Pancreas (tissue), 10 donors: ENCODE measurements at regions not wholly inside any gene's neighbourhood (a gene's known extent, or its start where the extent isn't known, plus 50 kb on each side); places are given as distances from the start of the nearest gene placed in this dataset.

Experiments used
- ATAC-seq, 4 donors: fragments of 200-7000 bp; cut with Tn5 transposase; one replicate each; pipeline versions ENCODE4 v1.8.0 to v1.9.1; 2020; ENCODE audit warnings: mild to moderate bottlenecking in 4 of 4, moderate library complexity in 4 of 4
- DNase-seq, 6 donors: peaks; one replicate each; pipeline ENCODE4 v3.0.0-alpha.2; 2020
- FAIRE-seq: peaks from 2 replicates; lab custom pipeline; 2012; peaks lifted over from hg19 to GRCh38; lab: Jason Lieb, UNC
- H3K27ac ChIP-seq, 4 donors: fragments of 200-600 bp; sonication (generic); 1 replicate in 3 of 4; 2 replicates in 1 of 4; pipeline versions ENCODE4 v1.5.0 to v1.8.0; 2020
- H3K27me3 ChIP-seq, 4 donors: fragments of 200-600 bp; one replicate each; pipeline ENCODE4 v1.8.0; 2021
- H3K36me3 ChIP-seq, 3 donors: fragments of 200-600 bp; sonication (generic) in 1 of 3; one replicate each; pipeline versions ENCODE4 v1.5.0 to v1.8.0; 2020 to 2021
- H3K4me1 ChIP-seq, 3 donors: fragments of 200-600 bp; one replicate each; pipeline ENCODE4 v1.8.0; 2021
- H3K4me3 ChIP-seq, 4 donors: fragments of 200-600 bp; sonication (generic) in 2 of 4; one replicate each; pipeline versions ENCODE4 v1.5.0 to v1.8.0; 2020 to 2021
- H3K9me3 ChIP-seq, 4 donors: fragments of 200-600 bp; one replicate each; pipeline ENCODE4 v1.8.0; 2021
- CTCF ChIP-seq, 4 donors: fragments of 200-600 bp; sonication (generic) in 3 of 4; IDR thresholded peaks; one replicate each; pipeline versions ENCODE4 v1.5.0 to v1.8.0; 2021; ENCODE audit warnings: antibody characterized with exemption in 4 of 4
- WGBS, 2 donors: extraction: QIAGEN DNeasy Blood & Tissue Kit; methylation state at CpG; one replicate each; pipeline ENCODE4 v1.1.7; 2013; 5-methylcytosine and 5-hydroxymethylcytosine counted together
- intact Hi-C, 3 donors: fragments of 100-400 bp; cut with DNase I; formaldehyde crosslinking; loops; one replicate each; pipeline versions ENCODE4 v1.11.1 to v1.14.2; 2022
- donor health status: healthy with polysubstance abuse.
- donor health status: DM: no; HTN: no; CAD: no; lungs with moderate emphysema.
- donor health status: DM: no; HTN: no; CAD: no.
- donor health status: control.
- donor health status: control.
- donor health status: Bipolar disorder and iron deficiency.
- donor health status: DM: yes; HTN: yes; CAD: no.
- donor health status: DM: no; HTN: no; CAD: no.
- donor health status: DM: no; HTN: no; CAD: no.
- donor health status: DM: yes; HTN: yes; CAD: no.

DNA sequence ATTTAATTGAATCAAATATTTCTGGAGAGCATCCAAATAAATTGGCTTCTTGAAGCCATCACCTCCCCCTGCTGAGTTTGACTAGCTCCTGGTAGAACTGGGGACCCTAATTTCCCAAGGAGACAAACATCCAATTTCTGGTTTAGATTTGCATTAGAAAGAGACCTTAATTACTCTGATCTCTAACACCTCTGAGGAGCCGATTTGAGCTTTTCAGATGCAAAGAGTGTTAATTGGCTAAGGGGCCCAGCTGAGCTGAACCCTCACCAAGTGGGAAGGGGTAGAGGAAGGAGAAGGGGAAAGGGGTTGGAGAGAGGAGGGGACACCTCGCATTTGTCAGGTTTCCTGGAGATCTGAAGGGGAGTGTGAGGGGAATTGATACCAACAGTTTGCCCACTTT is 145.4 kb upstream of the SHB start:
- FAIRE-seq (no peak), DNase-seq (no peak), ATAC-seq (no peak)
- intact Hi-C loops, result no loop called here
- TF ChIP-seq CTCF (IDR thresholded peaks at IDR 0.05), result no peak
- Histone ChIP-seq H3K9me3 (no peaks in the 10 kb centered on the region), H3K36me3 (no peaks in the 10 kb centered on the region), H3K4me1 (no peaks in the 10 kb centered on the region), H3K27ac (no peak overlapping the region), H3K4me3 (no peak overlapping the region), H3K27me3 (no peaks in the 10 kb centered on the region)
- WGBS, 2 donors, result 64 to 82% methylated on average over 2 of the region's 2 CpGs

GRCh38 chr9:38213631-38214299 is 144.7 kb upstream of the SHB start:
- H3K4me3 ChIP-seq, result no peak overlapping the region
- no peaks in the 10 kb centered on the region for H3K36me3 ChIP-seq
- no peak for DNase-seq
- intact Hi-C loops, result no loop called here
- TF ChIP-seq CTCF (IDR thresholded peaks at IDR 0.05), result no peak
- no peaks in the 10 kb centered on the region for H3K4me1 ChIP-seq
- no peak overlapping the region for H3K27ac ChIP-seq
- no peaks in the 10 kb centered on the region for H3K27me3 ChIP-seq
- FAIRE-seq, result no peak
- H3K9me3 ChIP-seq, result no peaks in the 10 kb centered on the region
- ATAC-seq, result no peak
- WGBS, 2 donors, result 35 to 83% methylated on average over 2 of the region's 2 CpGs

- peaks cover 0 to 7% (median 0%) of the 10 kb centered on the region in 3 donors for H3K4me1 ChIP-seq
- DNase-seq (no peak), FAIRE-seq (no peak), ATAC-seq (no peak)
- no peak for TF ChIP-seq CTCF (IDR thresholded peaks at IDR 0.05)
- H3K27me3 ChIP-seq, result no peaks in the 10 kb centered on the region
- H3K36me3 ChIP-seq, result no peaks in the 10 kb centered on the region
- no peak overlapping the region for H3K4me3 ChIP-seq
- intact Hi-C loops, result no loop called here
- WGBS, 2 donors, result 60 to 74% methylated on average over 4 of the region's 4 CpGs
- H3K27ac ChIP-seq, result no peak overlapping the region
- H3K9me3 ChIP-seq, result no peaks in the 10 kb centered on the region
These were observed 143.0 kb upstream of the SHB start for GRCh38 chr9:38212016-38212415.

- Histone ChIP-seq H3K27ac (no peak overlapping the region), H3K9me3 (no peaks in the 10 kb centered on the region), H3K4me1 (peaks cover 0 to 7% (median 0%) of the 10 kb centered on the region in 3 donors), H3K27me3 (no peaks in the 10 kb centered on the region), H3K36me3 (no peaks in the 10 kb centered on the region), H3K4me3 (no peak overlapping the region)
- intact Hi-C loops, result no loop called here
- 100% methylated on average over 1 of the region's 1 CpG for WGBS, 2 donors
- no peak for ATAC-seq
- DNase-seq, result no peak
- TF ChIP-seq CTCF (IDR thresholded peaks at IDR 0.05), result no peak
- no peak for FAIRE-seq
These were observed 142.0 kb upstream of the SHB start for GRCh38 chr9:38211002-38211401.

- no peak for FAIRE-seq
- peak; percentile 79 to 96 (median 96) for ATAC-seq
- intact Hi-C loops, result no loop called here
These were observed 139.3 kb upstream of the SHB start for GRCh38 chr9:38208206-38208901.

More at GRCh38 chr9:38208206-38208901, 139.3 kb upstream of the SHB start:
- Histone ChIP-seq H3K4me1 (peaks cover 0 to 7% (median 0%) of the 10 kb centered on the region in 3 donors), H3K27ac (no peak overlapping the region), H3K9me3 (no peaks in the 10 kb centered on the region), H3K27me3 (no peaks in the 10 kb centered on the region), H3K36me3 (no peaks in the 10 kb centered on the region), H3K4me3 (no peak overlapping the region)
- no peak for TF ChIP-seq CTCF (IDR thresholded peaks at IDR 0.05)
- 46 to 47% methylated on average over 4 of the region's 4 CpGs for WGBS, 2 donors
- peak in 4 of 6 donors; percentile 40 to 59 (median 42) for DNase-seq
